ENCODE measurements at regions not wholly inside any gene's neighbourhood (a gene's known extent, or its start where the extent isn't known, plus 50 kb on each side); places are given as distances from the start of the nearest gene placed in this dataset.
"Not testable (repeated sequence)": the region's sequence is repeated elsewhere in the genome, so short reads cannot be mapped to it uniquely, and the experiment has no call there.

DNA sequence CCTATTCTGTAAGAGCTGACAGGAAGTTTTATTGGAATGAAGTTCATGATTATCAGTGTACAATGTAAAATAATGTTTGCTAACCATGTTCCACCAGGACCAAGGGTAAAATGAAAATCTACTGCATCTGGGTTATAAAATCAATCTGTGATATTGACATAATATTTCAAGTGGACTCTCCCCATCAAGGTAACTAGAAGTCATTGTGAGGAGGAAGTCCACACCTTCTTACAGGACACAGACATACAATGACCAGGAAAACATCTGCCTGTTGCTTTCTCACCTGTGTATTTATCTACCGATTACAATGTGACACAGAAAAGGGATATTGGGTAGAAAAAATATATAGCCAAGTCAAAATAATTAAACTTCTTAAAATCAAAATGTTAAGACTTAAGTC lies 140.7 kb upstream of the RFC3 start:
- H3K27me3 ChIP-seq (ENCODE audit: control insufficient read depth in 2 of 2, insufficient read depth in 1 of 2, low read length in 1 of 2): no peaks in the 10 kb centered on the region
- no peak for DNase-seq (ENCODE audit: low read depth in 6 of 9, low spot score in 9 of 9)
- H3K36me3 ChIP-seq (ENCODE audit: control insufficient read depth in 2 of 2, insufficient read depth in 2 of 2, low read length in 1 of 2): no peaks in the 10 kb centered on the region
- H3K4me1 ChIP-seq (ENCODE audit: control insufficient read depth in 2 of 2, insufficient read depth in 2 of 2, low read length in 2 of 2): peaks cover 0 to 4% of the 10 kb centered on the region in 2 donors
- H3K27ac ChIP-seq (ENCODE audit: low read depth in 1 of 2, low read length in 1 of 2): no peak overlapping the region
- peaks cover 0 to 6% of the 10 kb centered on the region in 2 donors for H3K9me3 ChIP-seq (ENCODE audit: control insufficient read depth in 2 of 2, insufficient read depth in 1 of 2, low read length in 1 of 2)
- 93% methylated on average over 1 of the region's 1 CpG for WGBS
- H3K4me3 ChIP-seq (ENCODE audit: low read length in 2 of 2): no peak overlapping the region

- no peaks in the 10 kb centered on the region for H3K36me3 ChIP-seq (ENCODE audit: control insufficient read depth in 2 of 2, insufficient read depth in 2 of 2, low read length in 1 of 2)
- no peak for DNase-seq (ENCODE audit: low read depth in 6 of 9, low spot score in 9 of 9)
- WGBS: 87% methylated on average over 9 of the region's 9 CpGs
- peaks cover 0 to 4% of the 10 kb centered on the region in 2 donors for H3K4me1 ChIP-seq (ENCODE audit: control insufficient read depth in 2 of 2, insufficient read depth in 2 of 2, low read length in 2 of 2)
- H3K27ac ChIP-seq (ENCODE audit: low read depth in 1 of 2, low read length in 1 of 2): no peak overlapping the region
- H3K9me3 ChIP-seq (ENCODE audit: control insufficient read depth in 2 of 2, insufficient read depth in 1 of 2, low read length in 1 of 2): peaks cover 0 to 12% of the 10 kb centered on the region in 2 donors
- no peaks in the 10 kb centered on the region for H3K27me3 ChIP-seq (ENCODE audit: control insufficient read depth in 2 of 2, insufficient read depth in 1 of 2, low read length in 1 of 2)
- H3K4me3 ChIP-seq (ENCODE audit: low read length in 2 of 2): no peak overlapping the region
Observed at GRCh38 chr13:33678084-33678483, 139.9 kb upstream of the RFC3 start.

DNA sequence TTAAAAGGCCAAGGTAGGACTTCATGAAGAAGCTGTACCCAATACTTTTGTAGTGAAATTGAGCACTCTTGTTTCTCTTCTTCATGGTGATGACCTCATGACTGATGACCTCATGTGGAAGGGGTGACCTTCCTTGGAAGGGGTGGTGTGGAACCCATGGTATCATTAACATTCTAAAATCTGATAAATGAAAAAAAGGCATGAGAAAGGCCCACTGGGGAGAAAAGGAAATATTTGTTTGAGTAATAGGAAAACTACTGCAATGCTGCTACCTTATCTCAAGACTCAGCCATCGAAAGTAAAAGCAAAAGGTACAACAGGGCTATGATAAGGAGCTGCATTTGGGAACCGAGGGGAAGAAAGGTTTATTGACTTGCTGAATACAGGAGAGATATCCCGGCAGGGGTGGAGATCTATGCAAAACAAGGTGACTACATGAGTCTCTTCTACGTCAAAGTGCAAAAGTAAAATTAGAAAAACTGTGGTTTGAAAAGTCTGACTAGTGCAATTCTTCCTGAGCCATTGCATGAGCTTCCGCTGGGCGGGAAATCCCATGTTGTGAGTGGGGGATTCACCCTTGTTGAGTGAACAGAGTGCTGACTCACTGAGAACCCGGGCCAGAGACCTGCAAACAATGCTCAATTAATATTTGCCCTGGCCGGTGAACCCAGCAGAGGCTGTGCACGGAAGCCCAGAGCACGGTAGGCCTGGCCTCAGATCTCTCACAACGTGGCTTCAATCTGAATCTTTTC lies 138.9 kb upstream of the RFC3 start:
- Histone ChIP-seq H3K27me3 (ENCODE audit: control insufficient read depth in 2 of 2, insufficient read depth in 1 of 2, low read length in 1 of 2) (no peaks in the 10 kb centered on the region), H3K9me3 (ENCODE audit: control insufficient read depth in 2 of 2, insufficient read depth in 1 of 2, low read length in 1 of 2) (peaks cover 0 to 13% of the 10 kb centered on the region in 2 donors), H3K4me1 (ENCODE audit: control insufficient read depth in 2 of 2, insufficient read depth in 2 of 2, low read length in 2 of 2) (peaks cover 0 to 4% of the 10 kb centered on the region in 2 donors), H3K27ac (ENCODE audit: low read depth in 1 of 2, low read length in 1 of 2) (peak overlapping the region in 1 of 2 donors; percentile 65), H3K4me3 (ENCODE audit: low read length in 2 of 2) (no peak overlapping the region), H3K36me3 (ENCODE audit: control insufficient read depth in 2 of 2, insufficient read depth in 2 of 2, low read length in 1 of 2) (no peaks in the 10 kb centered on the region)
- 78% methylated on average over 11 of the region's 11 CpGs for WGBS
- peak in 3 of 9 donors; percentile 0 to 33 (median 12) for DNase-seq (ENCODE audit: low read depth in 6 of 9, low spot score in 9 of 9)

DNA sequence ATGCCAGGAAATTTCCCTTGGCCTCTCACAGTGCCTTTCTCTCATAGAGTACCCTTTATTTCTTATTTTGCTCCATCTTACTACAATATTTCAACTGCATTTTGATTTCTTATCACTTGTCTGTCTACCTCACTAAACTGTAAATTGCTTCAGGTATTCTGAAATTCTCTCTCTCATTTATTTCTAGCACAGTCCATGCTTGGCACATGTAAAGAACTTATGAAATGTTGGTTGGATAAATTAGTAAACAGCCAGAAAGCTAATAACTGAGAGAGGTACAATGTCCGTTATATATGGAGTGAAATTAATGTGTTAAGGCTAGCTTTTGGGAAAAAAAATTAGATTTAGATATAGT lies 138.3 kb upstream of the RFC3 start:
- H3K4me1 ChIP-seq (ENCODE audit: control insufficient read depth in 2 of 2, insufficient read depth in 2 of 2, low read length in 2 of 2): peaks cover 0 to 4% of the 10 kb centered on the region in 2 donors
- H3K36me3 ChIP-seq (ENCODE audit: control insufficient read depth in 2 of 2, insufficient read depth in 2 of 2, low read length in 1 of 2): no peaks in the 10 kb centered on the region
- DNase-seq (ENCODE audit: low read depth in 6 of 9, low spot score in 9 of 9): no peak
- H3K27ac ChIP-seq (ENCODE audit: low read depth in 1 of 2, low read length in 1 of 2): peak overlapping the region in 1 of 2 donors; percentile 65
- no peaks in the 10 kb centered on the region for H3K27me3 ChIP-seq (ENCODE audit: control insufficient read depth in 2 of 2, insufficient read depth in 1 of 2, low read length in 1 of 2)
- H3K4me3 ChIP-seq (ENCODE audit: low read length in 2 of 2): no peak overlapping the region
- WGBS: 94% methylated on average over 1 of the region's 1 CpG
- peaks cover 0 to 13% of the 10 kb centered on the region in 2 donors for H3K9me3 ChIP-seq (ENCODE audit: control insufficient read depth in 2 of 2, insufficient read depth in 1 of 2, low read length in 1 of 2)

- Histone ChIP-seq H3K36me3 (ENCODE audit: control insufficient read depth in 2 of 2, insufficient read depth in 2 of 2, low read length in 1 of 2) (no peaks in the 10 kb centered on the region), H3K4me3 (ENCODE audit: low read length in 2 of 2) (no peak overlapping the region), H3K27ac (ENCODE audit: low read depth in 1 of 2, low read length in 1 of 2) (no peak overlapping the region), H3K4me1 (ENCODE audit: control insufficient read depth in 2 of 2, insufficient read depth in 2 of 2, low read length in 2 of 2) (peaks cover 0 to 4% of the 10 kb centered on the region in 2 donors), H3K27me3 (ENCODE audit: control insufficient read depth in 2 of 2, insufficient read depth in 1 of 2, low read length in 1 of 2) (no peaks in the 10 kb centered on the region), H3K9me3 (ENCODE audit: control insufficient read depth in 2 of 2, insufficient read depth in 1 of 2, low read length in 1 of 2) (peaks cover 0 to 13% of the 10 kb centered on the region in 2 donors)
- 97% methylated on average over 35 of the region's 35 CpGs for WGBS
- DNase-seq (ENCODE audit: low read depth in 6 of 9, low spot score in 9 of 9): no peak
Observed at GRCh38 chr13:33682020-33682564, 135.9 kb upstream of the RFC3 start.

DNA sequence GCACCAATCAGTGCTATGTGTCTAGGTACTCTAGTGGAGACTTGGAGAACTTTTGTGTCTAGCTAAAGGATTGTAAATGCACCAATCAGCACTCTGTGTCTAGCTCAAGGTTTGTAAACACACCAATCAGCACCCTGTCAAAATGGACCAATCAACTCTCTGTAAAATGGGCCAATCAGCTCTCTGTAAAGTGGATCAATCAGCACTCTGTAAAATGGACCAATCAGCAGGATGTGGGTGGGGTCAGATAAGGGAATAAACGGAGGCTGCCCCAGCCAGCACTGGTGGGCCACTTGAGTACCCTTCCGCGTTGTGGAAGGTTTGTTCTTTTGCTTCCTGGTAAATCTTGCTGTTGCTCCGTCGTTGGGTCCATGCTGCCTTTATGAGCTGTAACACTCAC lies 135.3 kb upstream of the RFC3 start:
- H3K27me3 ChIP-seq (ENCODE audit: control insufficient read depth in 2 of 2, insufficient read depth in 1 of 2, low read length in 1 of 2); H3K27ac ChIP-seq (ENCODE audit: low read depth in 1 of 2, low read length in 1 of 2); H3K36me3 ChIP-seq (ENCODE audit: control insufficient read depth in 2 of 2, insufficient read depth in 2 of 2, low read length in 1 of 2); DNase-seq (ENCODE audit: low read depth in 6 of 9, low spot score in 9 of 9); H3K4me1 ChIP-seq (ENCODE audit: control insufficient read depth in 2 of 2, insufficient read depth in 2 of 2, low read length in 2 of 2); H3K4me3 ChIP-seq (ENCODE audit: low read length in 2 of 2): not testable (repeated sequence)
- peaks cover 0 to 13% of the 10 kb centered on the region in 2 donors for H3K9me3 ChIP-seq (ENCODE audit: control insufficient read depth in 2 of 2, insufficient read depth in 1 of 2, low read length in 1 of 2)
- 97% methylated on average over 5 of the region's 5 CpGs for WGBS

- Histone ChIP-seq H3K36me3 (ENCODE audit: control insufficient read depth in 2 of 2, insufficient read depth in 2 of 2, low read length in 1 of 2) (no peaks in the 10 kb centered on the region), H3K4me1 (ENCODE audit: control insufficient read depth in 2 of 2, insufficient read depth in 2 of 2, low read length in 2 of 2) (peaks cover 0 to 4% of the 10 kb centered on the region in 2 donors), H3K27ac (ENCODE audit: low read depth in 1 of 2, low read length in 1 of 2) (no peak overlapping the region), H3K27me3 (ENCODE audit: control insufficient read depth in 2 of 2, insufficient read depth in 1 of 2, low read length in 1 of 2) (no peaks in the 10 kb centered on the region), H3K4me3 (ENCODE audit: low read length in 2 of 2) (no peak overlapping the region), H3K9me3 (ENCODE audit: control insufficient read depth in 2 of 2, insufficient read depth in 1 of 2, low read length in 1 of 2) (peaks cover 0 to 13% of the 10 kb centered on the region in 2 donors)
- DNase-seq (ENCODE audit: low read depth in 6 of 9, low spot score in 9 of 9): no peak
- WGBS: 95% methylated on average over 5 of the region's 5 CpGs
Observed at GRCh38 chr13:33683376-33683775, 134.6 kb upstream of the RFC3 start.

- Histone ChIP-seq H3K27me3 (ENCODE audit: control insufficient read depth in 2 of 2, insufficient read depth in 1 of 2, low read length in 1 of 2) (no peaks in the 10 kb centered on the region), H3K4me1 (ENCODE audit: control insufficient read depth in 2 of 2, insufficient read depth in 2 of 2, low read length in 2 of 2) (no peaks in the 10 kb centered on the region), H3K36me3 (ENCODE audit: control insufficient read depth in 2 of 2, insufficient read depth in 2 of 2, low read length in 1 of 2) (no peaks in the 10 kb centered on the region), H3K27ac (ENCODE audit: low read depth in 1 of 2, low read length in 1 of 2) (no peak overlapping the region), H3K9me3 (ENCODE audit: control insufficient read depth in 2 of 2, insufficient read depth in 1 of 2, low read length in 1 of 2) (peaks cover 0 to 13% of the 10 kb centered on the region in 2 donors), H3K4me3 (ENCODE audit: low read length in 2 of 2) (no peak overlapping the region)
- WGBS: 98% methylated on average over 4 of the region's 4 CpGs
- DNase-seq (ENCODE audit: low read depth in 6 of 9, low spot score in 9 of 9): no peak
Observed at GRCh38 chr13:33684874-33685273, 133.1 kb upstream of the RFC3 start.

DNA sequence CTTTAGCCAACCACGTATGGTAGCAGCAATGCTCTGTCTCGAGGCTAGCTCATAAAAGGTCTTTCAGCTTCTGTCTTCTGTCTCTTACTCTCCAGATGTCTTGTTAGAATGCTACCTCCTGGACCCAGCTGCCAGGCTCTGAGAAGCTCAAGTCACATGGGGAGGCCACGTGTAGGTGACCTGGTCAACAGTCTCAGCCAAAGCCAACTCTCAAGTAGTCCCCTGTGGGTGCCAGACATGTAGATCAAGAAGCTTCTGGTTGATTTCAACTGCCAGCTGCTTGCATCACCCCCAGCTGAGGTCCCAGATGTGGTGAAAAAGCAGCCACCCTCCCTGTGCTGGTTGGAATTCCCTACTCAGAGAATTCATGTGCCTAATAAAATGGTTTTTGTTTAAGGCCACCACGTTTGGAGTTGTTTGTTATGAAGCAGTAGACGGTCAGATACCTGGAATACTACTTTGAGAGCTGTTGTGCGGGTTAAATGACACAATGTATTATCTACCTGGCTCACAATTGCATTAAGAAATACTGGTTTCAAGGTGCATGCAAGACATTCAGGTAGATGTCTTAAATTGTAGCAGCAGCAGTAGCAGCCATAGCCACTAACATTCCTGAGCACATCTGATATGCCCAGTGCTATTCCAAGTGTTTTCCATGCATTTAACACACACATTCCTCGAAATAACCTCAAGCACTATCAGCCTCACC lies 131.0 kb upstream of the RFC3 start:
- WGBS: 86% methylated on average over 7 of the region's 7 CpGs
- no peaks in the 10 kb centered on the region for H3K4me1 ChIP-seq (ENCODE audit: control insufficient read depth in 2 of 2, insufficient read depth in 2 of 2, low read length in 2 of 2)
- no peaks in the 10 kb centered on the region for H3K27me3 ChIP-seq (ENCODE audit: control insufficient read depth in 2 of 2, insufficient read depth in 1 of 2, low read length in 1 of 2)
- no peak for DNase-seq (ENCODE audit: low read depth in 6 of 9, low spot score in 9 of 9)
- H3K27ac ChIP-seq (ENCODE audit: low read depth in 1 of 2, low read length in 1 of 2): no peak overlapping the region
- H3K36me3 ChIP-seq (ENCODE audit: control insufficient read depth in 2 of 2, insufficient read depth in 2 of 2, low read length in 1 of 2): no peaks in the 10 kb centered on the region
- no peak overlapping the region for H3K4me3 ChIP-seq (ENCODE audit: low read length in 2 of 2)
- H3K9me3 ChIP-seq (ENCODE audit: control insufficient read depth in 2 of 2, insufficient read depth in 1 of 2, low read length in 1 of 2): peaks cover 0 to 9% of the 10 kb centered on the region in 2 donors

All from thymus (tissue), 11 donors.